Peyer's patch (tissue), 4 donors: ENCODE measurements at regions not wholly inside any gene's neighbourhood (a gene's known extent, or its start where the extent isn't known, plus 50 kb on each side); places are given as distances from the start of the nearest gene placed in this dataset.

ENCODE experiments used
- DNase-seq, 3 donors: peaks; one replicate each; pipeline ENCODE4 v3.0.0-alpha.2; 2017 to 2019
- H3K27ac ChIP-seq, 4 donors: fragments of 200-600 bp; sonication (generic); one replicate each; pipeline ENCODE4 v1.5.1; 2016 to 2019
- H3K27me3 ChIP-seq, 2 donors: fragments of 200-600 bp; sonication (generic); one replicate each; pipeline ENCODE4 v1.5.1; 2019
- H3K36me3 ChIP-seq, 3 donors: fragments of 200-600 bp; sonication (generic); one replicate each; pipeline ENCODE4 v1.5.1; 2016 to 2019
- H3K4me1 ChIP-seq, 4 donors: fragments of 200-600 bp; sonication (generic); one replicate each; pipeline ENCODE4 v1.5.1; 2016 to 2019
- H3K4me3 ChIP-seq, 4 donors: fragments of 200-600 bp; sonication (generic); 1 replicate in 3 of 4; 2 replicates in 1 of 4; pipeline ENCODE4 v1.5.1; 2016 to 2019; ENCODE audit warnings: mild to moderate bottlenecking in 1 of 4
- H3K9me3 ChIP-seq, 4 donors: fragments of 200-600 bp; sonication (generic); one replicate each; pipeline ENCODE4 v1.5.1; 2016 to 2019; ENCODE audit warnings: mild to moderate bottlenecking in 1 of 4
- CTCF ChIP-seq, 6 experiments: fragments of 450-650 bp in 4 of 6; fragments of 200-600 bp in 2 of 6; sonication (generic) in 1 of 6; IDR thresholded peaks; one replicate each; pipeline ENCODE4 v1.5.1; 2017 to 2019; ENCODE audit warnings: antibody characterized with exemption in 6 of 6, mild to moderate bottlenecking in 3 of 6, moderate library complexity in 1 of 6
- POLR2A ChIP-seq, 2 donors: fragments of 450-650 bp; IDR thresholded peaks; one replicate each; pipeline ENCODE4 v1.5.1; 2017; ENCODE audit warnings: antibody characterized with exemption in 2 of 2, mild to moderate bottlenecking in 2 of 2, moderate library complexity in 2 of 2

- no peaks in the 10 kb centered on the region for H3K36me3 ChIP-seq
- H3K4me1 ChIP-seq: no peaks in the 10 kb centered on the region
- H3K27me3 ChIP-seq: no peaks in the 10 kb centered on the region
- H3K27ac ChIP-seq: no peak overlapping the region
- no peaks in the 10 kb centered on the region for H3K9me3 ChIP-seq
- H3K4me3 ChIP-seq: no peak overlapping the region
- DNase-seq: no peak
- TF ChIP-seq POLR2A (IDR thresholded peaks at IDR 0.05) (no peak), CTCF (IDR thresholded peaks at IDR 0.05) (no peak)
Observed at GRCh38 chrX:150038315-150038714, 100.0 kb upstream of the EOLA2 start.

GRCh38 chrX:150038986-150039599, 100.8 kb upstream of the EOLA2 start:
- no peak overlapping the region for H3K4me3 ChIP-seq

GRCh38 chrX:150041208-150041607, 102.9 kb upstream of the EOLA2 start:
- H3K4me3 ChIP-seq: no peak overlapping the region
- TF ChIP-seq POLR2A (IDR thresholded peaks at IDR 0.05): no peak
- no peak for TF ChIP-seq CTCF (IDR thresholded peaks at IDR 0.05)
- H3K4me1 ChIP-seq: no peaks in the 10 kb centered on the region
- DNase-seq: no peak
- H3K27ac ChIP-seq: no peak overlapping the region
- no peaks in the 10 kb centered on the region for H3K9me3 ChIP-seq
- no peaks in the 10 kb centered on the region for H3K36me3 ChIP-seq
- no peaks in the 10 kb centered on the region for H3K27me3 ChIP-seq

More at GRCh38 chrX:150038986-150039599, 100.8 kb upstream of the EOLA2 start:
- no peaks in the 10 kb centered on the region for H3K27me3 ChIP-seq
- no peaks in the 10 kb centered on the region for H3K36me3 ChIP-seq
- no peak for DNase-seq
- TF ChIP-seq POLR2A (IDR thresholded peaks at IDR 0.05) (no peak), CTCF (IDR thresholded peaks at IDR 0.05) (no peak)
- H3K4me1 ChIP-seq: no peaks in the 10 kb centered on the region
- no peak overlapping the region for H3K27ac ChIP-seq
- no peaks in the 10 kb centered on the region for H3K9me3 ChIP-seq

GRCh38 chrX:150044556-150044955, 106.3 kb upstream of the EOLA2 start:
- no peaks in the 10 kb centered on the region for H3K4me1 ChIP-seq
- no peak overlapping the region for H3K4me3 ChIP-seq
- DNase-seq: no peak
- no peaks in the 10 kb centered on the region for H3K36me3 ChIP-seq
- no peak for TF ChIP-seq POLR2A (IDR thresholded peaks at IDR 0.05)
- no peak for TF ChIP-seq CTCF (IDR thresholded peaks at IDR 0.05)
- no peak overlapping the region for H3K27ac ChIP-seq
- H3K9me3 ChIP-seq: no peaks in the 10 kb centered on the region
- no peaks in the 10 kb centered on the region for H3K27me3 ChIP-seq

- no peak for TF ChIP-seq POLR2A (IDR thresholded peaks at IDR 0.05)
- no peak for TF ChIP-seq CTCF (IDR thresholded peaks at IDR 0.05)
- Histone ChIP-seq H3K27me3 (no peaks in the 10 kb centered on the region), H3K4me1 (no peaks in the 10 kb centered on the region), H3K9me3 (no peaks in the 10 kb centered on the region), H3K27ac (no peak overlapping the region), H3K36me3 (no peaks in the 10 kb centered on the region), H3K4me3 (no peak overlapping the region)
- DNase-seq: no peak
Observed at GRCh38 chrX:150047818-150048217, 109.5 kb upstream of the EOLA2 start.

GRCh38 chrX:150049647-150050046, 111.4 kb upstream of the EOLA2 start:
- TF ChIP-seq CTCF (IDR thresholded peaks at IDR 0.05): no peak
- TF ChIP-seq POLR2A (IDR thresholded peaks at IDR 0.05): no peak
- Histone ChIP-seq H3K27ac (no peak overlapping the region), H3K9me3 (no peaks in the 10 kb centered on the region), H3K4me3 (no peak overlapping the region), H3K4me1 (no peaks in the 10 kb centered on the region), H3K27me3 (no peaks in the 10 kb centered on the region), H3K36me3 (no peaks in the 10 kb centered on the region)
- no peak for DNase-seq
